ENCODE measurements at regions not wholly inside any gene's neighbourhood (a gene's known extent, or its start where the extent isn't known, plus 50 kb on each side); places are given as distances from the start of the nearest gene placed in this dataset.

DNA sequence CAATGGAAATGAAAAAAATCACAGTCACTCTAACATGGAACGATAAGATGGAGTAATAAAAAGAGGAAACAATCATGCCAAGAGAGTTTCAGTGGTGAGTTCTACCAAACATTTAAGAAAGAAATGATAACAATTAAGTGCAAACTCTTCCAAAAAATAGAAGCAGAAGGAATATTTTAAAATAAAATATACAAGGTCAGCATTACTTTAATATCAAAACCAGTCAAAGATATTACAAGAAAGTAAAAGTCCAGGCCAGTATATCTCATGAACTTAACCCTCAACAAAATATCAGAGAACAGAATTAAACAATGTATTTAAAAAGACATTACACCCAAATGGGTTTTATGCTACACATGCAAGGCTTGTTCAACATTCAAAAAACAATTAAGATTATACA is 829.4 kb downstream of the TRIB2 start:
- TF ChIP-seq, protein P1, sequence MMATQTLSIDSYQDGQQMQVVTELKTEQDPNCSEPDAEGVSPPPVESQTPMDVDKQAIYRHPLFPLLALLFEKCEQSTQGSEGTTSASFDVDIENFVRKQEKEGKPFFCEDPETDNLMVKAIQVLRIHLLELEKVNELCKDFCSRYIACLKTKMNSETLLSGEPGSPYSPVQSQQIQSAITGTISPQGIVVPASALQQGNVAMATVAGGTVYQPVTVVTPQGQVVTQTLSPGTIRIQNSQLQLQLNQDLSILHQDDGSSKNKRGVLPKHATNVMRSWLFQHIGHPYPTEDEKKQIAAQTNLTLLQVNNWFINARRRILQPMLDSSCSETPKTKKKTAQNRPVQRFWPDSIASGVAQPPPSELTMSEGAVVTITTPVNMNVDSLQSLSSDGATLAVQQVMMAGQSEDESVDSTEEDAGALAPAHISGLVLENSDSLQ (IDR thresholded peaks at IDR 0.05) = no peak
- TF ChIP-seq ELF4 (IDR thresholded peaks at IDR 0.05) = no peak
- TF ChIP-seq SUZ12 (IDR thresholded peaks at IDR 0.05) = no peak

Data from HEK293T (cell line).